Nucleus accumbens (tissue), 56 donors: ENCODE measurements at regions not wholly inside any gene's neighbourhood (a gene's known extent, or its start where the extent isn't known, plus 50 kb on each side); places are given as distances from the start of the nearest gene placed in this dataset.
A peak's percentile ranks its signal among the peaks of the same experiment; 100 is the strongest.
"Not testable (repeated sequence)": the region's sequence is repeated elsewhere in the genome, so short reads cannot be mapped to it uniquely, and the experiment has no call there.

ENCODE experiments used
- DNase-seq, 56 donors: peaks; one replicate each; lab custom pipeline; 2025; lab: John Stamatoyannopoulos, UW

GRCh38 chr1:185412385-185413087, 95.5 kb upstream of the IVNS1ABP start:
- no peak for DNase-seq

- DNase-seq = no peak
Measured at GRCh38 chr1:185409763-185410528, 92.9 kb upstream of the IVNS1ABP start.

- DNase-seq = no peak
Measured at GRCh38 chr1:185409345-185409744, 92.3 kb upstream of the IVNS1ABP start.

- no peak for DNase-seq
Measured at GRCh38 chr1:185408700-185409270, 91.7 kb upstream of the IVNS1ABP start.

- DNase-seq = no peak
Measured at GRCh38 chr1:185406691-185407009, 89.6 kb upstream of the IVNS1ABP start.

GRCh38 chr1:185406006-185406690, 89.1 kb upstream of the IVNS1ABP start:
- DNase-seq = no peak

GRCh38 chr1:185404907-185405568, 88.0 kb upstream of the IVNS1ABP start:
- no peak for DNase-seq

GRCh38 chr1:185404291-185404690, 87.2 kb upstream of the IVNS1ABP start:
- peak in 2 of 56 donors; percentile 1 to 7 for DNase-seq

- no peak for DNase-seq
Measured at GRCh38 chr1:185402930-185403329, 85.9 kb upstream of the IVNS1ABP start.

GRCh38 chr1:185401019-185401418, 84.0 kb upstream of the IVNS1ABP start:
- no peak for DNase-seq

- DNase-seq = no peak
Measured at GRCh38 chr1:185400052-185400451, 83.0 kb upstream of the IVNS1ABP start.

GRCh38 chr1:185398599-185398998, 81.6 kb upstream of the IVNS1ABP start:
- DNase-seq = no peak

GRCh38 chr1:185398022-185398421, 81.0 kb upstream of the IVNS1ABP start:
- no peak for DNase-seq

- no peak for DNase-seq
Measured at GRCh38 chr1:185397183-185397582, 80.1 kb upstream of the IVNS1ABP start.

- DNase-seq = no peak
Measured at GRCh38 chr1:185396126-185396525, 79.1 kb upstream of the IVNS1ABP start.

GRCh38 chr1:185393815-185394214, 76.8 kb upstream of the IVNS1ABP start:
- DNase-seq = no peak

GRCh38 chr1:185393205-185393604, 76.2 kb upstream of the IVNS1ABP start:
- no peak for DNase-seq

GRCh38 chr1:185388815-185389214, 71.8 kb upstream of the IVNS1ABP start:
- no peak for DNase-seq

GRCh38 chr1:185388346-185388745, 71.3 kb upstream of the IVNS1ABP start:
- DNase-seq = no peak

GRCh38 chr1:185385991-185386390, 68.9 kb upstream of the IVNS1ABP start:
- DNase-seq = no peak

GRCh38 chr1:185383805-185384204, 66.8 kb upstream of the IVNS1ABP start:
- DNase-seq = not testable (repeated sequence)
